ENCODE measurements at regions not wholly inside any gene's neighbourhood (a gene's known extent, or its start where the extent isn't known, plus 50 kb on each side); places are given as distances from the start of the nearest gene placed in this dataset.
"Not testable (repeated sequence)": the region's sequence is repeated elsewhere in the genome, so short reads cannot be mapped to it uniquely, and the experiment has no call there.

DNA sequence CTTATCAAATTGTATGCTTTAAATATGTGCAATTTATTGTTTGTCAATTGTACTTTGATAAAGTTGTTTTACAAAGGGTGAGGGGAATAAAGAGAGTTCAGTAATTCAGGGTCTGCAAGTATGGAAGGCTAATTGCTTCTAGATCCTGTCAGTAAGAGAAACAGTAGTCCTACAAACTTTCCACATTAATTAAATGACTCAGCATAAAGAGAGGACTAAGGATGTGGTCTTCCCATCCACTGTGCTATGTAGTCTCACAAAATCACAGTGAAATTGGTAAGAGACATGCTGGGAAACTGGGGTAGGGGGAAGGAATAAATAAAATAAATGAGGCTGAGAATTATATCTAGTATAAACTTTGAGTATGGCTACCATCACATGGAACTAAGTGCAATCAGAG, 130.2 kb upstream of the PKP2 start:
- DNase-seq (ENCODE audit: low spot score), result no peak

DNA sequence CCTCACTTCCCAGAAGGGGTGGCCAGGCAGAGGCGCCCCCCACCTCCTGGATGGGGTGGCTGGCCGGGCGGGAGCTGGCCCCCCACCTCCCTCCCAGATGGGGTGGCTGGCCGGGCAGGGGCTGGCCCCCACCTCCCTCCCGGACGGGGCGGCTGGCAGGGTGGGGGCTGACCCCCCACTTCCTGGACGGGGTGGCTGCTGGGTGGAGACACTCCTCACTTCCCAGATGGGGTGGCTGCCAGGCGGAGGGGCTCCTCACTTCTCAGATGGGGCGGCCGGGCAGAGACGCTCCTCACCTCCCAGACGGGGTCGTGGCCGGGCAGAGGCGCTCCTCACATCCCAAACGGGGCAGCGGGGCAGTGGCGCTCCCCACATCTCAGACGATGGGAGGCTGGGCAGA, 126.1 kb upstream of the PKP2 start:
- not testable (repeated sequence) for DNase-seq (ENCODE audit: low spot score)

DNA sequence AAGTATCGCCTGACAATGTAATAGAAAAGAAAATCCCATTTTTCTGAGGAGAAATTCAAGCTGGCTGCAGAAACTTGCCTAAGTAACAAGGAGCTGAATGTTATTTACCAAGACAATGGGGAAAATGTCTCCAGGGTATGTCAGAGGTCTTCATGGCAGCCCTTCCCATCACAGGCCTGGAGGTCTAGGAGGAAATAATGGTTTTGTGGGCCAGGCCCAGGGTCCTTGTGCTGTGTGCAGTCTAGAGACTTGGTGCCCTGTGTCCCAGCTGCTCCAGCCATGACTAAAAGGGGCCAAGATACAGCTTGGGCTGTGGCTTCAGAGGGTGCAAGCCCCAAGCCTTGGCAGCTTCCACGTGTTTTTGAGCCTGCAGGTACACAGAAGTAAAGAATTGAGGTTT, 120.5 kb upstream of the PKP2 start:
- DNase-seq (ENCODE audit: low spot score), result not testable (repeated sequence)

DNA sequence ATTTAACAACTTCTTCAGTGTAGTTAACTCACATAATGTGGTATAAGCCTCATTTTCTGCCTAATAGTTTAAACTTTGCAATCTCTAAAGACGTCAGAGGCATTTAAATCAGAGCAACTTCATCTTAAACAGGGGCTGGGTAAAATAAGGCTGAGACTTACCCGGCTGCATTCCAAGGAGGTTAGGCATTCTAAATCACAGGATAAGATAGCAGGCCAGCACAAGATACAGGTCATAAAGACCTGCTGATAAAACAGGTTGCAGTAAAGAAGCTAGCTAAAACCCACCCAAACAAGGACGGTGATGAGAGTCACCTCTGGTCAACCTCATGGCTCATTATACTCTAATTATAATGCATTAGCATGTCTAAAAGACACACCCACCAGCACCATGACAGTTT, 115.6 kb upstream of the PKP2 start:
- DNase-seq (ENCODE audit: low spot score), result no peak

DNA sequence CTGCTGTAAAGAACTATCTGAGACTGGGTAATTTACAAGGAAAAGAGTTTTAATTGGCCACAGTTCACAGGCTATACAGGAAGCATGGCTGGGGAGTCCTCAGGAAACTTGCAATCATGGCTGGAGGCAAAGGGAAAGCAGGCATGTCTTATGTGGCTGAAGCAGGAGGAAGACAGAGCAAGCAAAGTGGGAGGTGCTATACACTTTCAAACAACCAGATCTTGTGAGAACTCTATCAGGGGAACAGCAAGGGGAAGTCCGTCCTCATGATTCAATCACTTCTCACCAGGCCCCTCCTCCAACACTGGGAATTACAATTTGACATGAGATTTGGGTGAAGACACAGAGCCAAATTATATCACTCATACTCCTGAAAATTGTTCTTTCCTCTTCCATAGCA, 109.5 kb upstream of the PKP2 start:
- no peak for DNase-seq (ENCODE audit: low spot score)

DNA sequence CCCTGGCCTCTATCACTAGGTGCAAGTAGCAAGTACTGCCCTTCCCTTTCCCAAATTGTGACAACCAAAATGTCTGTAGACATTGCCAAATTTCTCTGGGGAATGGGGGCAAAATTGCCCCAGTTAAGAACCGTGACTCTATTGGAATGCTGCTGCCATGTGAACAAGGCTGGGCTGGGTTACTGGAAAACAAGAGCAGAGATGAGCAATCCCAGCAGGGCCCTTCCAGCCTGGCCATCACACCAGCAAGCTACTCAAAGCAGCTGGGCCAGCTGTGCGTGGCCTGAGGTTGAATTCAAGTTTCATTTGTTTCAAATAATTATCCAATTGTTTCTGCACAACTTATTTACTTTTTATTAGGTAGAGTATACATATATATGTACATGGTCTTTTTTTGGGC, 103.4 kb upstream of the PKP2 start:
- DNase-seq (ENCODE audit: low spot score), result no peak

DNA sequence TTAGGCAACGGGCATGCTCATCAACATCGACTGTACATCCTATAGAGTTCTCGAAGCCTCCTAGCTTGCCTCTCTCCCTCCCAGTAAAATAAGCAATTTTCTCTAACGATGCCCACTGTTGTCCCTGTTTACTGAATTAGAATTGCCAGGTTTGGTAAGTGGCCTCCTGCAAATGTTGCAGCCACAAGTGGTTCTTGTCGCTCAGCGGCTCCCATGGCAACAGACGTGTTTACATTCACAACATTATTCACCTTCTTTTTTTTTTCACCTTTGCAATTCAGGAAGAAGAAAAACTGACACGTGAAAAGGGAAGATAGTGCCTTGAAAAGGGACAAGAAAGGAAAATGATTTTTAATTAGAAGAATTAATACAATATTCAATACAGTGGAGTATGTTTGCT, 100.9 kb upstream of the PKP2 start:
- DNase-seq (ENCODE audit: low spot score), result no peak

DNA sequence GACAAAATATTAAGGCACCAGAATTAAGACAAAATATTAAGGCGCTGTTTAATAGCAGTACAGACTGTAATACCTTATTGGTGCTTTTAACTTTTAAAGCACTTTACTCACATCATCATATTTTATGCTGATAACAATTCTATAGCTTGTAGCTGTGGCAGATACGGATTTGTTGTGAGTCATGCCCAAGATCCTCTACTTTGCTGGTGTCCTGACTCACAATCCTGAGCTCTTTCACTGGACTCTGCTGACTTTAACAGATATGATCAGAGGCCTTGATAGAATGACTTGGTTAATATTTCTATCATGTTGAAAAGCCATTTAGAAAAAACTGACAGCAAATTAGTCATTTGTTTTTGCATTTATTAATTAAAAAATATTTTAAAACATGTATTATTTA, 99.0 kb upstream of the PKP2 start:
- DNase-seq (ENCODE audit: low spot score), result no peak

DNA sequence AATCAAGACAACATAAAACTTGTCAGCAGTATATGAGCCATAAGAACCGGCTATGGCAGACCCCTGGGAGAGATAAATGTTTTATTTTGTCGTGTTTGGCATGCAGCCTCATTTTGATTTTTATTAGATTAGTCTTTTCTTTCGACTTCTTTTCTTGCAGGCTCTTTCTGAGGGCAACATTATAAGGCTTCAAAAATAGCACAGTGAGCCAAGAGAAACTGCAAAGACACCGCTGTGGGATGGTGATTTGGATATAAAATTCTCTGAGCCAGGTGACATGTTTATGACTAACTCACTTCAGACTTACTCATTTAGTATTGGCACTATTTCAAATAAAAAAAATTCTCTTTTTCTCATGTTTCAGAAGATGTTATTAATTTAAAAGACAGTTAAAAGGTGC, 96.8 kb upstream of the PKP2 start:
- DNase-seq (ENCODE audit: low spot score), result no peak

DNA sequence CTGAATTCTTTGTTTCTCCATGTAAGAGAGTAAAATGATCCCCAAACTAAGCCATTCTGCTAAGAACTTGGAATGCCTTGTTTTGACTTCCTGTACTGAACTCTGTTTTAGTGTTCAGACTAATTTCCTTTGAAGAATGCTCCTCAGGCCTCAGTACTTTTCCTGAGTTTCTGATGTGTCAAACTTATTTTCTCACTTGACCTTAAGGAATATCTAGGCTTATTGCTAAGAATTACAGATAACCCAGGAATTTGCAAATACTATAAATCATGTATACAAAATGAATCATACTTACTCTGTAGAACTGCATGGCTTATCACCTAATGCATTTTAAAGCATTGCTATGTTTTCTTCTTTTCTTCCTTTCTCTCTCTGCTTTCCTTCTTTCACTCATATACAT, 93.1 kb upstream of the PKP2 start:
- DNase-seq (ENCODE audit: low spot score), result no peak

DNA sequence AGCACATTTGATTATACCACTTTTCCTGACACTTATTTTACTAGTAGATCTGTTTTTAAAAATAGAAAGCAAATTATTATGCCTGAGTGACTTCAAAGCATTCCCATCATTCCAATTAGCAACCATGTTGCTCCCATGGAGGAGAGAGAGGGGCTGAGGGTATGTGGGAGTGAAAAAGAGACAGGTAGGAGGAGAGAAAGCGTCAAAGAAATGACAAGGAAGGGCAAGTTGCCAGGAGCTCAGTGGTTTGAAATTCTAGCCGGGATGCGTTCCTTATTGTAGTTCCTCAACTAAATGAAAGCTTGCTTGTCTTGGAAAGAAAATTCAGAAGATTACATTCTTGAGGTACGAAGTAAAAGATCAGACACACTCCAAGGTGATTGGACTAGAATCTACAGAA, 92.4 kb upstream of the PKP2 start:
- no peak for DNase-seq (ENCODE audit: low spot score)

DNA sequence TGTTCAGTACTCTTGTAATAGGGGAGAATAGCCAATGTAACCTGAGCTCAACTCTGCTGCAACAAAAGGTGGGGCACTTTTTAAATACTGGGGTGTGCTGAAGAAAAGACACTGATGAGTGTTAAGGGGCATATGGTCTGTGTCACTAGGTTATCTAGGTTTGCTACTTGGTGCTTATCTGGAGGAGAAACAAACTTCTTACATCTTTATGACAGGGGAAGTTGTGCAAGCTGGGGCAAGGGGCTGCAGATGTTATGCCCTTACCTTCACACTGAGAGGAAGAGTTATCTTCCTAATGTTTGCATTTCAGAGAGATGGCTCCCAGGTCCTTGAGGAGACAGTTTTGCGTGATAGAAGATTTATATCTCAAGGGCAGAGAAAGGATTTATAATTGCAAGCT, 90.9 kb upstream of the PKP2 start:
- no peak for DNase-seq (ENCODE audit: low spot score)

DNA sequence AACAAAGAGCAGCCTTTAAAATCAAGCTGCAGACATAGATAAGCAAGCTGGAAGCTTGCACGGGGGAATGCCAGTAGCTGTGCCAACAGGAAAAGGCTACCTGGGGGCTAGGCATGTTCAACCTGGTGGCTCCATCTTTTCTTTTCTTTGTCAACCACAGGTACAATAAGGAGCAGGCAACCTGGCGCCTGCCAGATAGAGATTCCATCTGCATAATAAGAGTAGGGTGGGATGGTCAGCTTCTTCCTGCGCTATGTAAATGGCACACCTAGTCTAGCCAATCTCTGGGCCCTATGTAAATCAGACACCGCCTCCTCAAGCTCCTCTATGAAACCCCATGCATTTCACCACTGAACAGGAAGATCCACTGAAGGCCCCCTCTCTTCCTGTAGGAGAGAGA, 87.4 kb upstream of the PKP2 start:
- peak; percentile 10 for DNase-seq (ENCODE audit: low spot score)

DNA sequence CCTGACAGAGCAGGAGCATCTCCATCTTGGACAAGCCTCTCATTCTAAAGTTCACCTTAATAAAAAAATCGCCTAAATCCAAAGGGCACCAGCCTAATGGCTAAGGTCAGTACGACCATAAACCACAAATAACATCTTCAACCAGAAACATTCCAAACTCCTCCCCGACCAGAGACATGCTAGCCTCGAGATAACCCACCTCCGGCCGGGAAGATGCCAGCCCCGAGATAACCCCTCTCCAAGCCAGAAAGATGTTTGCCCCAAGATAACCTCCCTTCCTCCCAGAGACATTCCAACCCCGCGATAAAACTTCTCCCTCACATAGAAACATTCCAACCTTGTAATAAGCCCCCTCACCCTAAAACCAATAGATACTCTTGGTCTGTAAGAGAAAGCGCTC, 86.8 kb upstream of the PKP2 start:
- DNase-seq (ENCODE audit: low spot score), result no peak

DNA sequence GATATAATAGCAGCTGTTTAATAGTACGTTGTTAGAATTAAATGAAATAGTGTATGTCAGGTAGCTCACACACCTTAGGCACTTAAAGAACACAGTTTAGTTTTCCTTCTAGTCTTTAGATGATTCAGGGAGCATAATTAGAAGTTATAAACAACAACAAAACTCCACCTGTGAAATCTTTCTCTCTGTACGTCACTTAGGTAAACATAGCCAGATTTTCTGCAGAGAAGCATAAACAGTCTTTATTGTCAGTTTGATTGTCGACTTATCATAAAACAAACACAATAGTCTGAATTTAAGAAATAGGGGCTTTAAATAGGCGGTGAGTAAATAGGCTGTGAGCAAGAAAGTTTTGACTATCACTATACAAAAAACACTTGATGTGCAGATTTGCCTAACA, 84.6 kb upstream of the PKP2 start:
- DNase-seq (ENCODE audit: low spot score), result no peak

DNA sequence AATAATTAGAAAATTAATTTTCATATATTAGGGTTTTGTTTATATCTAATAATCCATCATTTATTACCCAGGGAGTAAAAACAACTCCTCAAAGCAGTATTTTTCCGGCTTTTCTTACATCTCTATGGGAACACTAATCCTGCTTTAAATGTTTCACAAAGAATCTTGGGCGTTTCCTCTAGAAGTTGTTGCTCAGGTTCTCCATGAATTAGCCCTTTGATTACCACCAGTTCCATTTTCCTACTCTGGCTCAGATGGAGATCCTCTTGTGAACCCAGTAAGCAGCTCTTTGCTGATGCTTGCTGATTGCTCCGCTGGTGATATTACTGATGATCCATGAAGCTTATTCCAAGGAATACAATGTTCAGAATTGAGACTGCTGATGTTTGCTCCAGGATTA, 78.5 kb upstream of the PKP2 start:
- DNase-seq (ENCODE audit: low spot score), result no peak

DNA sequence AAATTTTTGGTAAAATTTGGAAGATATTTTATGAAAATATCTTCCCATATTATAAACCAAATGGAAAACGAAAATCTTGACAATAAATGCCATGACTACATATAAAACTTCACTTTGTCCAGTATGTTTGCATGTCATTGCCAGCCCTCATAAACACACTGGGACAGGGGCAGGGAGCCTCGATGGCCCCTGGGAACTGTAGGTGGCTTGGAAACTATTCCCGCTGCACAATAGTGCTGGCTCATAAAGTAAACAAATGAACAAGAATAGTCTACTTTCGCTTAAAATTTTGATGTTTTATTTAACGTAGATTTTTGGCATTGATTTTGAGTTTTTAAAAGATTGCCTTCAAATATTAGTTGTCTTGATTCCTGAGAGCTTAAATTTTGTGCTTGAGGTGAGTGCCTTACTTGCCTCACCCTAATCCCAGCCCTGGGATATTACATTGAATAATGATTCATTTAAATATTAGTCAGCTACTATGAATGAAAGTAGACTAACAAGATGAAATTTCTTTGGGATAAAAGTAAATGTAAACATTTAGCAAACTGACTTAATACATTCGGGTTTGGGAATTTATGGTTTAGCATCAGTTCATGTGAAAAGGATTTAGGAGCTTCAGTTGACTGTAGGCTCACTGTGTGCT, 74.0 kb upstream of the PKP2 start:
- DNase-seq (ENCODE audit: low spot score), result no peak

DNA sequence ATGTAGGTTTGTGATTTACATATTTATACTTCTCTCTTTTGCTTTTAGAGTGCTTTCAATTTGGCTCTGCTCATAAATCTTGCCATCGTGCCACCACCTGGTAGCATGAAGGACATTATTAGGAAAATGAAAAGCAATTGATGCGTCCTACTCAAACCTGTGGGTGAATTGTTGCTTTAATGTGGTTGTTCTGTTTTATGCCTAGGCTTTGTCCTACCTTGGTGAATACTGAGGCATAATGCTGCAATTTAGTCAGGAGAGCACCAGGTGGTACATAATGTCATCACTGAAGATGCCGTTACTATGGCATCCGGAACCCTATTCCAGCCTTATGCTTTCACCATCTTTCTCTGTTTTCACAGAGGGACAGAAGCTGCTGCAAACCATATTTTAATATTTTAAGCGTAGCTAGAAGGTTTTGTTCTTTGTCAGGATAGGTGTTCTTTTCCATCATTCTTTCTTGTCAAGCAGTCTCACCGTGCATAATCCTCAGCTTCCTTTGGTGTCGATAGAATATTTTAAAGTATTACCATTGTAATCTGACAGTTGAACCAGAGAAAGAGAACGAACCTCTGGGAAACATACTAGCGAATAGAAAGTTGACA, 68.5 kb upstream of the PKP2 start:
- no peak for DNase-seq (ENCODE audit: low spot score)

DNA sequence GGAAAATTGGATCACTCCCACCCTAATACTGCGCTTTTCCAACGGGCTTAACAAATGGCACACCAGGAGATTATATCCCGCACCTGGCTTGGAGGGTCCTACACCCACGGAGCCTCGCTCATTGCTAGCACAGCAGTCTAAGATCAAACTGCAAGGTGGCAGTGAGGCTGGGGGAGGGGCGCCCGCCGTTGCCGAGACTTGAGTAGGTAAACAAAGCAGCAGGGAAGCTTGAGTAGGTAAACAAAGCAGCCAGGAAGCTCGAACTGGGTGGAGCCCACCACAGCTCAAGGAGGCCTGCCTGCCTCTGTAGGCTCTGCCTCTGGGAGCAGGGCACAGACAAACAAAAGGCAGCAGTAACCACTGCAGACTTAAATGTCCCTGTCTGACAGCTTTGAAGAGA, 59.8 kb upstream of the PKP2 start:
- not testable (repeated sequence) for DNase-seq (ENCODE audit: low spot score)

DNA sequence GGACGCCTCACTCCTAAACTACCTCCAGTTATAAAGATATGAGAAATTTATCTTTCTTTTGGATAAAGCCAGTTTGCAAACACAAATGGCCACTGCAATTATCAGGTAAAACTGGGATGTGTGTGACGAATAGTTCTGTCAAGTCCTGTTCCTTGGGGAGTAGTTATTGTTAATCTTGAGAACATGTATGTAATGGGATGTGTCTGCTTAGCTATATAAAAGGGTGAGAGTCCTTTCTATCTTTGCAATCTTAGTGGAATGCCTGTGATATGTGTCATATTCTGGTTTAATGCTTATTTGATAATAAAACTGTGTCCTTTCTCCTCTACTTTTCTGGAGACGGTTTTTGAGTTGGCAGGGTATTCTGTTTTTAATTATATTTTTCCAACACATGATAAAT, 56.1 kb upstream of the PKP2 start:
- no peak for DNase-seq (ENCODE audit: low spot score)

DNA sequence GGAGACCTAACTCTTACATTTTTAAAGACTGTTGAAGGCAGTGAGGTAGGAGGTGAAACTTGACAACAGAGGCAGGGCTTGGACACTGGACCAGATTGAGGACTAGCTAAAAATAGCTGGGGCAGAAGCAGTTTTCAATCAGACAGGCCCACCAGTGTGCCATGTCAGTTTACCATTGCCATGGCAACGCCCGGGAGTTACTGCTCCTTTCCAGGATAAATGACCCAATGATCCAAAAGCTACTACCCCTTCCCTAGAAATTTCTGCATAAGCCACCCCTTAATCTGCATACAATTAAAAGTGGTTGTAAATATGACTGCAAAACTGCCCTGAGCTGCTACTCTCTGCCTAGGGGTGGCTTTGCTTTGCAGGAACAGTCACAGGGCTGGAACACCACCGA, 53.2 kb upstream of the PKP2 start:
- no peak for DNase-seq (ENCODE audit: low spot score)

DNA sequence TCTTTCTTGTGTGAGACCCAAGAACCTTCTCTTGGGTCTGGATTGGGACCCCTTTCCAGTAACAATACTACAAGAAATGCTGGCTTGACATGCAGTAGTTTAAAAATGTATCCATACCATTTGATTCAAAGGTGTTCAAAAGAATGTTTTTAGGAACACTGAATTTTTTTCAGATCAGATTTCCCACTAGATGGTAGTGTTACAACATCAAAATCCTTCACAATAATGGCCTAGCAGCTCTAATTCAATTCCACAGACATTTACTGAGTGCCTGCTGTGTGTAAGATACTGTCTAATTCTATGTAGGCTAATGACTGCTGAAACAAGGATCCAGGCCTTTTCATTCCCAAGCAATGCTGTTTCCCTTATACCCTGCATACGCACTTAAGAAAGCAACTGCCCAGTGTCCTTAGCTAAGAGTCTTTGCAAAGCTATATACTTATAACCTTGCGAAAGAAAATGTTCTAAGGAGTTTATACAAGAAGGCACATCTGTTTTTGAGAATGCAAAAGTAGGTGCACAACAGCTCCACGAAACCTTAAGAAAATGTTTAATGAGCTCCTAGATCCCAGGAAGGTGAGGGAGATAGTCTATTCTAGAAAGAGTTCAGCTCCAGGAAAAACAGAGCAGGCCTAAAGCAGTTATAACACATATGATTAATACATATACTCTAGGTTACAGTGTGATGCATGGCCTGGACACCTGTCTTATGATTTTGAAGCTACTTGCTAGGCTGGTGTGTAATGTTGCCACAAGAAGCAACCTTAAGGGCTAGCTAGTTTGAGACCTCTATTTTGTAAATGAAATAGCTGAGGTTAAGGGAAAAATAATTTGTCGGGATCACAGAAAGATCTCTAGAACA, 50.9 kb upstream of the PKP2 start:
- DNase-seq (ENCODE audit: low spot score), result no peak

DNA sequence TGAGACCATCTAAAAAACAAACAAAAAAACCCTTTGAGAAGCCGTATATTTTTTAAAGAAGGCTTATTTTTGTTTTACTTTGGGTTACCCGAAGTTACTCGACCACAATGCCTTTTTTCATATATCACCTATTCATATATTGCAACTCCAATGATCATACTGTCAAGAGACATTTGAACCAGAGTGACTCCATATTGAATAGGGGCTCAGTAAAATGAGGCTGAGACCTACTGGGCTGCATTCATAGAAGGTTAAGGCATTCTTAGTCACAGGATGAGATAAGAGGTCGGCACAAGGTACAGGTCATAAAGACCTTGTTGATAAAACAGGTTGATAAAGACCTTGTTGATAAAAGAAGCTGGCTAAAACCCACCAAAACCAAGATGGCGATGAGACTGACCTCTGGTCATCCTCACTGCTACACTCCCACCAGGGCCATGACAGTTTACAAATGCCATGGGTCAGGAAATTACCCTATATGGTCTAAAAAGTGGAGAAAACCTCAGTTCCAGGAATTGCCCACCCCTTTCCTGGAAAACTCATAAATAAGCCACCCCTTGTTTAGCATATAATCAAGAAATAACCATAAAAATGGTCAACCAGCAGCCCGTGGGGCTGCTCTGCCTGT, 50.0 kb upstream of the PKP2 start:
- DNase-seq (ENCODE audit: low spot score), result no peak
